ENCODE measurements at regions not wholly inside any gene's neighbourhood (a gene's known extent, or its start where the extent isn't known, plus 50 kb on each side); places are given as distances from the start of the nearest gene placed in this dataset.

DNA sequence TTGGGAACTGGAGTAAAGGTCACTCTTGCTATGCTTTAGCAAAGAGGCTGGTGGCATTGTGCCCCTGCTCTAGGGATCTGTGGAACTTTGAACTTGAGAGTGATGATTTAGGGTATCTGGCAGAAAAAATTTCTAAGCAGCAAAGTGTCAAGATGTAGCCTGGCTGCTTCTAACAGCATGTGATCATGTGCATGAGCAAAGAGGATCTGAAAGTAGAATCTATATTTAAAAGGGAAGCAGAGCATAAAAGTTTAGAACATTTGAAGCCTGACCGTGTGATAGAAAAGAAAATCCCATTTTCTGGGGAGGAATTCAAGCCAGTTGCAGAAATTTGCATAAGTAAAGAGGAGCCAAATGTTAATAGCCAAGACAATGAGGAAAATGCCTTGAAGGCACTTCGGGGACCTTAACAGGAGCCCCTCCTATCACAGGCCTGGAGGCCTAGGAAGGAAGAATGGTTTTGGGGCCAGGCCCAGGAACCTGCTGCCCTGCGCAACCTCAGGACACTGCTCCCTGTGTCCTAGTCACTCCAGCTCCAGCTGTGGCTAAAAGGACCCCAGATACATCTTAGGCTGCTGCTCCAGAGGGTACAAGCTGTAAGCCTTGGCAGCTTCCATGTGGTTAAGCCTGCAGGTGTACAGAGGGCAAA lies 212.2 kb upstream of the LINGO1 start:
- TF ChIP-seq POLR2AphosphoS5 (IDR thresholded peaks at IDR 0.05; ENCODE audit: low read depth, low read length) (no peak), SIN3A (IDR thresholded peaks at IDR 0.05; ENCODE audit: borderline replicate concordance, insufficient read depth, low read length) (no peak), TAF1 (IDR thresholded peaks at IDR 0.05; ENCODE audit: borderline replicate concordance, insufficient read depth, low read length) (no peak), FOXP2 (optimal IDR thresholded peaks at IDR 0.05; ENCODE audit: borderline replicate concordance, extremely low read depth, extremely low read length, insufficient read depth) (no peak)
- TF ChIP-seq, protein P1, sequence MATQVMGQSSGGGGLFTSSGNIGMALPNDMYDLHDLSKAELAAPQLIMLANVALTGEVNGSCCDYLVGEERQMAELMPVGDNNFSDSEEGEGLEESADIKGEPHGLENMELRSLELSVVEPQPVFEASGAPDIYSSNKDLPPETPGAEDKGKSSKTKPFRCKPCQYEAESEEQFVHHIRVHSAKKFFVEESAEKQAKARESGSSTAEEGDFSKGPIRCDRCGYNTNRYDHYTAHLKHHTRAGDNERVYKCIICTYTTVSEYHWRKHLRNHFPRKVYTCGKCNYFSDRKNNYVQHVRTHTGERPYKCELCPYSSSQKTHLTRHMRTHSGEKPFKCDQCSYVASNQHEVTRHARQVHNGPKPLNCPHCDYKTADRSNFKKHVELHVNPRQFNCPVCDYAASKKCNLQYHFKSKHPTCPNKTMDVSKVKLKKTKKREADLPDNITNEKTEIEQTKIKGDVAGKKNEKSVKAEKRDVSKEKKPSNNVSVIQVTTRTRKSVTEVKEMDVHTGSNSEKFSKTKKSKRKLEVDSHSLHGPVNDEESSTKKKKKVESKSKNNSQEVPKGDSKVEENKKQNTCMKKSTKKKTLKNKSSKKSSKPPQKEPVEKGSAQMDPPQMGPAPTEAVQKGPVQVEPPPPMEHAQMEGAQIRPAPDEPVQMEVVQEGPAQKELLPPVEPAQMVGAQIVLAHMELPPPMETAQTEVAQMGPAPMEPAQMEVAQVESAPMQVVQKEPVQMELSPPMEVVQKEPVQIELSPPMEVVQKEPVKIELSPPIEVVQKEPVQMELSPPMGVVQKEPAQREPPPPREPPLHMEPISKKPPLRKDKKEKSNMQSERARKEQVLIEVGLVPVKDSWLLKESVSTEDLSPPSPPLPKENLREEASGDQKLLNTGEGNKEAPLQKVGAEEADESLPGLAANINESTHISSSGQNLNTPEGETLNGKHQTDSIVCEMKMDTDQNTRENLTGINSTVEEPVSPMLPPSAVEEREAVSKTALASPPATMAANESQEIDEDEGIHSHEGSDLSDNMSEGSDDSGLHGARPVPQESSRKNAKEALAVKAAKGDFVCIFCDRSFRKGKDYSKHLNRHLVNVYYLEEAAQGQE (IDR thresholded peaks at IDR 0.05; ENCODE audit: insufficient read depth in 1 of 2, low read depth in 2 of 2, low read length in 2 of 2): no peak

Data from PFSK-1 (cell line).